ENCODE measurements at regions not wholly inside any gene's neighbourhood (a gene's known extent, or its start where the extent isn't known, plus 50 kb on each side); places are given as distances from the start of the nearest gene placed in this dataset.

- Histone ChIP-seq H3K36me3 (ENCODE audit: control insufficient read depth in 3 of 3, insufficient read depth in 3 of 3, low read length in 3 of 3) (no peaks in the 10 kb centered on the region), H3K27ac (ENCODE audit: low read depth, low read length) (no peak overlapping the region), H3K9ac (ENCODE audit: low read depth in 1 of 3, low read length in 3 of 3) (no peak overlapping the region), H3K27me3 (ENCODE audit: control insufficient read depth in 3 of 3, insufficient read depth in 3 of 3, low read length in 3 of 3) (no peaks in the 10 kb centered on the region), H3K9me3 (ENCODE audit: control insufficient read depth in 3 of 3, low read length in 3 of 3) (no peaks in the 10 kb centered on the region), H3K4me3 (ENCODE audit: low read length in 3 of 3) (no peak overlapping the region), H3K4me1 (ENCODE audit: control insufficient read depth in 3 of 3, insufficient read depth in 3 of 3, low read length in 3 of 3) (no peaks in the 10 kb centered on the region)
These were observed 93.1 kb upstream of the NAMPT start for GRCh38 chr7:106377847-106378361.

DNA sequence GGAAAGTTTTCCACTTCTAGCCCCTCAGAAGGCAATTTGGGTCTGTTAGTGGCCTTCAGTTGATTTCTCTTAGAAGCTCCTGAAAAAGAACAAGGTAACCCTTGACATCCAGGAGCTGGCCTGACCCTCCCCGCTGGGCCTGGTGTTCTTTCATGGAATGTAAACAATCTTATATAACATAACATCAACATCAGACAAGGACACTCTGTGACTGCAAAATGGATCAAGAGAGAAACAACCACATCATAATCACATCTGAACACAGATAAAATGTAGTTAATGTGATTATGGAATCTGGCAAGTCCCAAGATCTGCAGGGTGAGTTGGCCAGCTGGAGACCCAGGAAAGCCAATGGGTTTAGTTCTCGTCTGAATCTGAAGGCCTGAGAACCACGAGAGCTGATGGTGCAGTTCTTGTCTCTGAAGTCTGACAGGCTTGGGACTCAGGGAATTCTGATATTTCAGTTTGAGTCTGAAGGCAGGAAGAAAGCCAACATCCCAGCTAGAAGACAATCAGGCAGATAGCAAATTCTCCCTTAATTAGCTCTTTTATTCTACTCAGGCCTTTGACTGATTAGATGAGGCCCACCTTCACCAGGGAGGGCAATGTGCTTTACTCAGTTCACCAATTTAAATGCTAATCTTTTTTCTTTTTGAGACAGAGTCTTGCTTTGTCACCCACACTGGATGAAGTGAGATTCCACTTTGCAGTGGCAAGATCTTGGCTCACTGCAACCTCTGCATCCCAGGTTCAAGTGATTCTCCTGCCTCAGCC is 91.4 kb upstream of the NAMPT start:
- H3K9me3 ChIP-seq (ENCODE audit: control insufficient read depth in 3 of 3, low read length in 3 of 3) = no peaks in the 10 kb centered on the region
- H3K4me3 ChIP-seq (ENCODE audit: low read length in 3 of 3) = no peak overlapping the region

GRCh38 chr7:106375499-106375898 is 90.7 kb upstream of the NAMPT start:
- Histone ChIP-seq H3K4me3 (ENCODE audit: low read length in 3 of 3) (no peak overlapping the region), H3K27me3 (ENCODE audit: control insufficient read depth in 3 of 3, insufficient read depth in 3 of 3, low read length in 3 of 3) (no peaks in the 10 kb centered on the region), H3K36me3 (ENCODE audit: control insufficient read depth in 3 of 3, insufficient read depth in 3 of 3, low read length in 3 of 3) (no peaks in the 10 kb centered on the region), H3K9me3 (ENCODE audit: control insufficient read depth in 3 of 3, low read length in 3 of 3) (no peaks in the 10 kb centered on the region), H3K27ac (ENCODE audit: low read depth, low read length) (no peak overlapping the region), H3K4me1 (ENCODE audit: control insufficient read depth in 3 of 3, insufficient read depth in 3 of 3, low read length in 3 of 3) (no peaks in the 10 kb centered on the region), H3K9ac (ENCODE audit: low read depth in 1 of 3, low read length in 3 of 3) (no peak overlapping the region)

More for the DNA sequence above, 91.4 kb upstream of the NAMPT start:
- Histone ChIP-seq H3K4me1 (ENCODE audit: control insufficient read depth in 3 of 3, insufficient read depth in 3 of 3, low read length in 3 of 3) (no peaks in the 10 kb centered on the region), H3K36me3 (ENCODE audit: control insufficient read depth in 3 of 3, insufficient read depth in 3 of 3, low read length in 3 of 3) (no peaks in the 10 kb centered on the region), H3K27ac (ENCODE audit: low read depth, low read length) (no peak overlapping the region), H3K9ac (ENCODE audit: low read depth in 1 of 3, low read length in 3 of 3) (no peak overlapping the region), H3K27me3 (ENCODE audit: control insufficient read depth in 3 of 3, insufficient read depth in 3 of 3, low read length in 3 of 3) (no peaks in the 10 kb centered on the region)

- Histone ChIP-seq H3K4me1 (ENCODE audit: control insufficient read depth in 3 of 3, insufficient read depth in 3 of 3, low read length in 3 of 3) (no peaks in the 10 kb centered on the region), H3K36me3 (ENCODE audit: control insufficient read depth in 3 of 3, insufficient read depth in 3 of 3, low read length in 3 of 3) (no peaks in the 10 kb centered on the region), H3K27ac (ENCODE audit: low read depth, low read length) (no peak overlapping the region), H3K4me3 (ENCODE audit: low read length in 3 of 3) (no peak overlapping the region), H3K27me3 (ENCODE audit: control insufficient read depth in 3 of 3, insufficient read depth in 3 of 3, low read length in 3 of 3) (no peaks in the 10 kb centered on the region), H3K9me3 (ENCODE audit: control insufficient read depth in 3 of 3, low read length in 3 of 3) (no peaks in the 10 kb centered on the region), H3K9ac (ENCODE audit: low read depth in 1 of 3, low read length in 3 of 3) (no peak overlapping the region)
These were observed 89.7 kb upstream of the NAMPT start for GRCh38 chr7:106374437-106374836.

- H3K27me3 ChIP-seq (ENCODE audit: control insufficient read depth in 3 of 3, insufficient read depth in 3 of 3, low read length in 3 of 3) = no peaks in the 10 kb centered on the region
- H3K9ac ChIP-seq (ENCODE audit: low read depth in 1 of 3, low read length in 3 of 3) = no peak overlapping the region
- H3K27ac ChIP-seq (ENCODE audit: low read depth, low read length) = no peak overlapping the region
- no peaks in the 10 kb centered on the region for H3K9me3 ChIP-seq (ENCODE audit: control insufficient read depth in 3 of 3, low read length in 3 of 3)
- no peaks in the 10 kb centered on the region for H3K36me3 ChIP-seq (ENCODE audit: control insufficient read depth in 3 of 3, insufficient read depth in 3 of 3, low read length in 3 of 3)
- no peak overlapping the region for H3K4me3 ChIP-seq (ENCODE audit: low read length in 3 of 3)
- H3K4me1 ChIP-seq (ENCODE audit: control insufficient read depth in 3 of 3, insufficient read depth in 3 of 3, low read length in 3 of 3) = no peaks in the 10 kb centered on the region
These were observed 88.0 kb upstream of the NAMPT start for GRCh38 chr7:106372595-106373318.

GRCh38 chr7:106372126-106372525 is 87.3 kb upstream of the NAMPT start:
- no peak overlapping the region for H3K9ac ChIP-seq (ENCODE audit: low read depth in 1 of 3, low read length in 3 of 3)
- H3K27ac ChIP-seq (ENCODE audit: low read depth, low read length) = no peak overlapping the region
- no peak overlapping the region for H3K4me3 ChIP-seq (ENCODE audit: low read length in 3 of 3)
- no peaks in the 10 kb centered on the region for H3K36me3 ChIP-seq (ENCODE audit: control insufficient read depth in 3 of 3, insufficient read depth in 3 of 3, low read length in 3 of 3)
- no peaks in the 10 kb centered on the region for H3K4me1 ChIP-seq (ENCODE audit: control insufficient read depth in 3 of 3, insufficient read depth in 3 of 3, low read length in 3 of 3)
- H3K27me3 ChIP-seq (ENCODE audit: control insufficient read depth in 3 of 3, insufficient read depth in 3 of 3, low read length in 3 of 3) = no peaks in the 10 kb centered on the region
- no peaks in the 10 kb centered on the region for H3K9me3 ChIP-seq (ENCODE audit: control insufficient read depth in 3 of 3, low read length in 3 of 3)

DNA sequence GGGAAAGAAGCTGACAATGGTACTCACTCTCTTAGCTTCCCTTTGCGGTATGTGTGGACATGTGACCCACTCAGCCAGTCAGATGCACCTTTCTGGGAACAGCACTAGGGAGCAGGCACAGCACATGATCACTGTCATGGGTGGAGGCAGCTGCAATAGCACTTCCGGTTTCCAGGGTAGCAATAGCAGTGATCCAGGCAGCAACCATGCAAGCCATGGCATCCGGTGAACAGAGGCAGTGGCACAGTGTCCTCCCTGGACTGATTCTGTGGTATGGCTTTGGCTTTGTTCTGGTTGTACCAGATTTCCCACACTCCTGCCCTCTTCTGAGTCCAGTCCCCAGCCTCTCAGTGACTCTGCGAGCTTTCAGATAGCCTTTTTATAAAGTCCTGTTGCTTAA is 86.8 kb upstream of the NAMPT start:
- H3K36me3 ChIP-seq (ENCODE audit: control insufficient read depth in 3 of 3, insufficient read depth in 3 of 3, low read length in 3 of 3) = no peaks in the 10 kb centered on the region
- H3K9me3 ChIP-seq (ENCODE audit: control insufficient read depth in 3 of 3, low read length in 3 of 3) = no peaks in the 10 kb centered on the region
- no peak overlapping the region for H3K27ac ChIP-seq (ENCODE audit: low read depth, low read length)
- H3K4me3 ChIP-seq (ENCODE audit: low read length in 3 of 3) = no peak overlapping the region
- no peaks in the 10 kb centered on the region for H3K27me3 ChIP-seq (ENCODE audit: control insufficient read depth in 3 of 3, insufficient read depth in 3 of 3, low read length in 3 of 3)
- H3K9ac ChIP-seq (ENCODE audit: low read depth in 1 of 3, low read length in 3 of 3) = no peak overlapping the region
- H3K4me1 ChIP-seq (ENCODE audit: control insufficient read depth in 3 of 3, insufficient read depth in 3 of 3, low read length in 3 of 3) = no peaks in the 10 kb centered on the region

DNA sequence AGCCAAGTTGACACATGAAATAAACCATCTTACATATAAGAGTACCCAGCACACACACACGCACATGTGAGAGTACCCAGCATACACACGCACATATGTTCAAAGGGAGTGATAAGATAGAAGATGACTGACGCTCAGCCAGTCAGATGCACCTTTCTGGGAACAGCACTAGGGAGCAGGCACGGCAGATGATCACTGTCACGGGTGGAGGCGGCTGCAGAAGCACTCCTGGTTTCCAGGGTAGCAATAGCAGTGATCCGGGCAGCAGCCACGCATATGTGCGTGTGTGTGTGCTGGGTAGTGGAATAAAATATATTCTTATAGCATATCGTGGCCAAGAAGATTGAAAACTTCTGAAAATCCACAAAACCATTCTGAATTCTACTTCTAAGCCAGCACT is 85.8 kb upstream of the NAMPT start:
- H3K9me3 ChIP-seq (ENCODE audit: control insufficient read depth in 3 of 3, low read length in 3 of 3) = no peaks in the 10 kb centered on the region
- H3K27ac ChIP-seq (ENCODE audit: low read depth, low read length) = no peak overlapping the region
- H3K9ac ChIP-seq (ENCODE audit: low read depth in 1 of 3, low read length in 3 of 3) = no peak overlapping the region
- H3K36me3 ChIP-seq (ENCODE audit: control insufficient read depth in 3 of 3, insufficient read depth in 3 of 3, low read length in 3 of 3) = no peaks in the 10 kb centered on the region
- H3K27me3 ChIP-seq (ENCODE audit: control insufficient read depth in 3 of 3, insufficient read depth in 3 of 3, low read length in 3 of 3) = no peaks in the 10 kb centered on the region
- H3K4me3 ChIP-seq (ENCODE audit: low read length in 3 of 3) = no peak overlapping the region
- H3K4me1 ChIP-seq (ENCODE audit: control insufficient read depth in 3 of 3, insufficient read depth in 3 of 3, low read length in 3 of 3) = no peaks in the 10 kb centered on the region

GRCh38 chr7:106369816-106370215 is 85.0 kb upstream of the NAMPT start:
- no peaks in the 10 kb centered on the region for H3K9me3 ChIP-seq (ENCODE audit: control insufficient read depth in 3 of 3, low read length in 3 of 3)
- no peak overlapping the region for H3K4me3 ChIP-seq (ENCODE audit: low read length in 3 of 3)
- no peaks in the 10 kb centered on the region for H3K4me1 ChIP-seq (ENCODE audit: control insufficient read depth in 3 of 3, insufficient read depth in 3 of 3, low read length in 3 of 3)
- H3K27ac ChIP-seq (ENCODE audit: low read depth, low read length) = no peak overlapping the region
- H3K36me3 ChIP-seq (ENCODE audit: control insufficient read depth in 3 of 3, insufficient read depth in 3 of 3, low read length in 3 of 3) = no peaks in the 10 kb centered on the region
- H3K27me3 ChIP-seq (ENCODE audit: control insufficient read depth in 3 of 3, insufficient read depth in 3 of 3, low read length in 3 of 3) = no peaks in the 10 kb centered on the region
- no peak overlapping the region for H3K9ac ChIP-seq (ENCODE audit: low read depth in 1 of 3, low read length in 3 of 3)

- no peaks in the 10 kb centered on the region for H3K36me3 ChIP-seq (ENCODE audit: control insufficient read depth in 3 of 3, insufficient read depth in 3 of 3, low read length in 3 of 3)
- H3K9ac ChIP-seq (ENCODE audit: low read depth in 1 of 3, low read length in 3 of 3) = no peak overlapping the region
- no peaks in the 10 kb centered on the region for H3K27me3 ChIP-seq (ENCODE audit: control insufficient read depth in 3 of 3, insufficient read depth in 3 of 3, low read length in 3 of 3)
- H3K4me3 ChIP-seq (ENCODE audit: low read length in 3 of 3) = no peak overlapping the region
- H3K27ac ChIP-seq (ENCODE audit: low read depth, low read length) = no peak overlapping the region
- no peaks in the 10 kb centered on the region for H3K4me1 ChIP-seq (ENCODE audit: control insufficient read depth in 3 of 3, insufficient read depth in 3 of 3, low read length in 3 of 3)
- no peaks in the 10 kb centered on the region for H3K9me3 ChIP-seq (ENCODE audit: control insufficient read depth in 3 of 3, low read length in 3 of 3)
These were observed 84.6 kb upstream of the NAMPT start for GRCh38 chr7:106369352-106369751.
